GM21723 (cell line): ENCODE measurements at regions not wholly inside any gene's neighbourhood (a gene's known extent, or its start where the extent isn't known, plus 50 kb on each side); places are given as distances from the start of the nearest gene placed in this dataset.
A peak's percentile ranks its signal among the peaks of the same experiment; 100 is the strongest.

Experiments
- ATAC-seq: cut with Tn5 transposase; IDR thresholded peaks from one replicate; pipeline ENCODE4 v1.9.1; 2021; ENCODE audit warnings: mild to moderate bottlenecking, moderate library complexity; ENCODE audit not compliant: unreplicated experiment

- ATAC-seq = no peak
Observed at GRCh38 chr6:137933696-137934095, 66.6 kb downstream of the TNFAIP3 start.

GRCh38 chr6:137936798-137937197, 69.7 kb downstream of the TNFAIP3 start:
- no peak for ATAC-seq

- no peak for ATAC-seq
Observed at GRCh38 chr6:137937834-137938233, 70.8 kb downstream of the TNFAIP3 start.

- no peak for ATAC-seq
Observed at GRCh38 chr6:137938770-137939379, 71.8 kb downstream of the TNFAIP3 start.

- ATAC-seq = no peak
Observed at GRCh38 chr6:137941995-137942394, 74.9 kb downstream of the TNFAIP3 start.

GRCh38 chr6:137942736-137943135, 75.7 kb downstream of the TNFAIP3 start:
- no peak for ATAC-seq

- peak; percentile 24 for ATAC-seq
Observed at GRCh38 chr6:137944381-137944780, 77.3 kb downstream of the TNFAIP3 start.

GRCh38 chr6:137944793-137945498, 77.9 kb downstream of the TNFAIP3 start:
- ATAC-seq = peak; percentile 41

- ATAC-seq = peak; percentile 52
Observed at GRCh38 chr6:137949686-137950390, 82.8 kb downstream of the TNFAIP3 start.

- no peak for ATAC-seq
Observed at GRCh38 chr6:137950581-137950980, 83.5 kb downstream of the TNFAIP3 start.

GRCh38 chr6:137951064-137951597, 84.1 kb downstream of the TNFAIP3 start:
- peak; percentile 59 for ATAC-seq

- no peak for ATAC-seq
Observed at GRCh38 chr6:137952247-137952646, 85.2 kb downstream of the TNFAIP3 start.

- no peak for ATAC-seq
Observed at GRCh38 chr6:137953761-137954160, 86.7 kb downstream of the TNFAIP3 start.

- ATAC-seq = no peak
Observed at GRCh38 chr6:137954253-137954652, 87.2 kb downstream of the TNFAIP3 start.

- ATAC-seq = no peak
Observed at GRCh38 chr6:137956098-137956488, 89.0 kb downstream of the TNFAIP3 start.

- no peak for ATAC-seq
Observed at GRCh38 chr6:137957471-137957870, 90.4 kb downstream of the TNFAIP3 start.

GRCh38 chr6:137958811-137959565, 91.9 kb downstream of the TNFAIP3 start:
- no peak for ATAC-seq

- no peak for ATAC-seq
Observed at GRCh38 chr6:137962725-137963124, 95.7 kb downstream of the TNFAIP3 start.

- ATAC-seq = no peak
Observed at GRCh38 chr6:137964876-137965275, 97.8 kb downstream of the TNFAIP3 start.

- no peak for ATAC-seq
Observed at GRCh38 chr6:137967689-137968454, 100.8 kb downstream of the TNFAIP3 start.
